Heart right ventricle (tissue), 16 donors: ENCODE measurements at regions not wholly inside any gene's neighbourhood (a gene's known extent, or its start where the extent isn't known, plus 50 kb on each side); places are given as distances from the start of the nearest gene placed in this dataset.

Source experiments
- ATAC-seq, 8 donors: fragments of 200-7000 bp; cut with Tn5 transposase; one replicate each; pipeline ENCODE4 v1.9.1; 2020; ENCODE audit warnings: mild to moderate bottlenecking in 8 of 8, moderate library complexity in 8 of 8, moderate number of reproducible peaks in 1 of 8
- DNase-seq, 2 donors: peaks; one replicate each; pipeline ENCODE4 v3.0.0-alpha.2; 2020
- H3K27ac ChIP-seq, 10 donors: fragments of 200-600 bp; sonication (generic) in 2 of 10; one replicate each; pipeline versions ENCODE4 v1.5.0 to v1.8.0; 2020 to 2022; ENCODE audit warnings: mild to moderate bottlenecking in 3 of 10
- H3K27me3 ChIP-seq, 7 donors: fragments of 200-600 bp; one replicate each; pipeline ENCODE4 v1.8.0; 2021 to 2022; ENCODE audit warnings: mild to moderate bottlenecking in 2 of 7
- H3K36me3 ChIP-seq, 9 donors: fragments of 200-600 bp; sonication (generic) in 1 of 9; one replicate each; pipeline versions ENCODE4 v1.5.0 to v1.8.0; 2020 to 2022; ENCODE audit warnings: mild to moderate bottlenecking in 2 of 9
- H3K4me1 ChIP-seq, 9 donors: fragments of 200-600 bp; sonication (generic) in 1 of 9; one replicate each; pipeline versions ENCODE4 v1.5.0 to v1.8.0; 2020 to 2022; ENCODE audit warnings: mild to moderate bottlenecking in 4 of 9
- H3K4me3 ChIP-seq, 10 donors: fragments of 200-600 bp; sonication (generic) in 2 of 10; one replicate each; pipeline versions ENCODE4 v1.5.0 to v1.8.0; 2020 to 2022; ENCODE audit warnings: mild to moderate bottlenecking in 7 of 10, moderate library complexity in 2 of 10
- H3K9me3 ChIP-seq, 11 donors: fragments of 200-600 bp in 10 of 11; sonication (generic) in 2 of 11; one replicate each; pipeline versions ENCODE4 v1.5.0 to v1.8.0; 2013 to 2022; ENCODE audit warnings: mild to moderate bottlenecking in 2 of 11, control low read depth in 1 of 11, moderate library complexity in 1 of 11
- CTCF ChIP-seq, 9 donors: fragments of 200-600 bp; sonication (generic) in 2 of 9; IDR thresholded peaks; one replicate each; pipeline versions ENCODE4 v1.5.0 to v1.8.0; 2021 to 2022; ENCODE audit warnings: antibody characterized with exemption in 9 of 9, mild to moderate bottlenecking in 5 of 9, moderate library complexity in 1 of 9
- WGBS, 2 donors: extraction: QIAGEN DNeasy Blood & Tissue Kit; methylation state at CpG; one replicate each; pipeline ENCODE4 v1.1.7; 2013; ENCODE audit warnings: inconsistent platforms in 1 of 2; 5-methylcytosine and 5-hydroxymethylcytosine counted together
- intact Hi-C, 10 donors: fragments of 100-400 bp; cut with DNase I; formaldehyde crosslinking; loops; one replicate each; pipeline versions ENCODE4 v1.11.1 to v1.14.2; 2022
- donor health status: Arrhythmogenic right ventricular cardiomyopathy.
- donor health status: ischemic (EF 13 %, LVEDD 7.1; RV severe dilation, severe dysfunction).
- donor health status: healthy with polysubstance abuse.
- donor health status: DM: no; HTN: yes; CAD: no.
- donor health status: DM: no; HTN: no; CAD: no.
- donor health status: ischemic (EF 25% LVEDD 6.9; RV normal size, moderate dysfunction).
- donor health status: ischemic (EF 25% LVEDD 5.7; RV mildly dilated, moderate dysfunction).
- donor health status: healthy.
- donor health status: DM: yes; HTN: yes; CAD: no.
- donor health status: Ischemic cardiomyopathy.
- donor health status: ischemic (EF 35%, LVEDD 5.7; RV mildly dilated, moderate dysfunction).
- donor health status: nonischemic (EF 11% LVEDD 7.7; RV severe dilation, severe dysfunction).
- donor health status: DM: yes; HTN: yes; CAD: no.
- donor health status: PGD.
- donor health status: ischemic (EF 29% LVEDD 5.4; RV normal size, mild dysfunction).
- donor health status: nonischemic (EF 23%, LVEDD 6.1; RV moderate dilation, normal function).

GRCh38 chr18:1475867-1476266 lies 571.2 kb downstream of the ADCYAP1 start:
- 79 to 81% methylated on average over 7 of the region's 7 CpGs for WGBS, 2 donors
- Histone ChIP-seq H3K36me3 (no peaks in the 10 kb centered on the region), H3K27me3 (no peaks in the 10 kb centered on the region), H3K4me3 (no peak overlapping the region), H3K9me3 (no peaks in the 10 kb centered on the region), H3K27ac (no peak overlapping the region), H3K4me1 (no peaks in the 10 kb centered on the region)
- no peak for TF ChIP-seq CTCF (IDR thresholded peaks at IDR 0.05)
- DNase-seq (no peak), ATAC-seq (no peak)
- intact Hi-C loops, result loop anchor here in 1 of 10 donors (10.0 kb wide), 1 partner anchor 61 kb away; no protein-coding TSS in a partner anchor

GRCh38 chr18:1480309-1480708 lies 575.6 kb downstream of the ADCYAP1 start:
- H3K4me1 ChIP-seq, result no peaks in the 10 kb centered on the region
- WGBS, 2 donors, result 14 to 25% methylated on average over 2 of the region's 2 CpGs
- DNase-seq, result no peak
- peaks cover 0 to 9% (median 0%) of the 10 kb centered on the region in 7 donors for H3K27me3 ChIP-seq
- no peak for ATAC-seq
- intact Hi-C loops, result no loop called here
- H3K9me3 ChIP-seq, result no peaks in the 10 kb centered on the region
- H3K4me3 ChIP-seq, result no peak overlapping the region
- no peak overlapping the region for H3K27ac ChIP-seq
- no peak for TF ChIP-seq CTCF (IDR thresholded peaks at IDR 0.05)
- H3K36me3 ChIP-seq, result no peaks in the 10 kb centered on the region

- peaks cover 0 to 9% (median 0%) of the 10 kb centered on the region in 7 donors for H3K27me3 ChIP-seq
- H3K4me1 ChIP-seq, result no peaks in the 10 kb centered on the region
- intact Hi-C loops, result no loop called here
- ATAC-seq (no peak), DNase-seq (no peak)
- no peaks in the 10 kb centered on the region for H3K9me3 ChIP-seq
- 51 to 58% methylated on average over 1 of the region's 1 CpG for WGBS, 2 donors
- H3K4me3 ChIP-seq, result no peak overlapping the region
- H3K27ac ChIP-seq, result no peak overlapping the region
- no peak for TF ChIP-seq CTCF (IDR thresholded peaks at IDR 0.05)
- no peaks in the 10 kb centered on the region for H3K36me3 ChIP-seq
Observed at GRCh38 chr18:1481577-1481976, 576.9 kb downstream of the ADCYAP1 start.

GRCh38 chr18:1483385-1483784 lies 578.7 kb downstream of the ADCYAP1 start:
- DNase-seq (no peak), ATAC-seq (no peak)
- Histone ChIP-seq H3K4me3 (no peak overlapping the region), H3K36me3 (no peaks in the 10 kb centered on the region), H3K27ac (no peak overlapping the region), H3K4me1 (no peaks in the 10 kb centered on the region), H3K27me3 (peaks cover 0 to 9% (median 0%) of the 10 kb centered on the region in 7 donors), H3K9me3 (peaks cover 0 to 2% (median 0%) of the 10 kb centered on the region in 11 donors)
- intact Hi-C loops, result no loop called here
- no peak for TF ChIP-seq CTCF (IDR thresholded peaks at IDR 0.05)
